HEK293 (cell line): ENCODE measurements at regions not wholly inside any gene's neighbourhood (a gene's known extent, or its start where the extent isn't known, plus 50 kb on each side); places are given as distances from the start of the nearest gene placed in this dataset.

Experiments used
- CTCF ChIA-PET: fragments of 350-600 bp; formaldehyde crosslinking; extraction: SDS; loops from one replicate; lab custom pipeline; 2021; ENCODE audit warnings: antibody characterized with exemption; lab: Yijun Ruan, JAX
- POLR2A ChIA-PET: fragments of 300-600 bp; formaldehyde crosslinking; extraction: SDS; loops from one replicate; lab custom pipeline; 2020; ENCODE audit warnings: antibody characterized with exemption, inconsistent platforms; lab: Yijun Ruan, JAX
- H3K27ac ChIP-seq: fragments of 200-500 bp; sonication (Bioruptor generic); 2 replicates; pipeline ENCODE4 v1.5.1; 2014; ENCODE audit warnings: low read depth, low read length, control low read depth, inconsistent platforms; ENCODE audit errors: extremely low read depth
- H3K36me3 ChIP-seq, 2 experiments: fragments of 200-500 bp in 1 of 2; sonication (Bioruptor generic) in 1 of 2; 1 replicate in 1 of 2; 2 replicates in 1 of 2; pipeline ENCODE4 v1.5.1; 2014 to 2017; ENCODE audit warnings: inconsistent platforms in 2 of 2, low read length in 2 of 2; ENCODE audit not compliant: control insufficient read depth in 2 of 2, insufficient read depth in 1 of 2
- H3K4me1 ChIP-seq: fragments of 200-500 bp; sonication (Bioruptor generic); 2 replicates; pipeline ENCODE4 v1.5.1; 2014; ENCODE audit warnings: mild to moderate bottlenecking, low read length, inconsistent platforms; ENCODE audit not compliant: control insufficient read depth, insufficient read depth
- H3K4me3 ChIP-seq: 2 replicates; pipeline ENCODE4 v1.5.1; 2011; ENCODE audit warnings: low read depth, mild to moderate bottlenecking, control low read depth, low read length, moderate library complexity
- H3K9me3 ChIP-seq: fragments of 200-500 bp; sonication (Bioruptor generic); 2 replicates; pipeline ENCODE4 v1.5.1; 2014; ENCODE audit warnings: low read depth, low read length, inconsistent platforms; ENCODE audit not compliant: control insufficient read depth, insufficient read depth
- BCL11A ChIP-seq: fragments of 450-650 bp; formaldehyde crosslinking; IDR thresholded peaks from 2 replicates; pipeline ENCODE4 v1.5.1; 2016; ENCODE audit warnings: low read depth, missing biosample characterization, missing genetic modification characterization
- GLIS2 ChIP-seq: fragments of 450-650 bp; formaldehyde crosslinking; IDR thresholded peaks from 2 replicates; pipeline ENCODE4 v1.5.1; 2016; ENCODE audit warnings: missing biosample characterization, missing genetic modification characterization
- MEIS1 ChIP-seq: sonication (generic); formaldehyde crosslinking; IDR thresholded peaks from 2 replicates; pipeline ENCODE4 v1.8.1; 2022; ENCODE audit warnings: missing genetic modification reagents, mild to moderate bottlenecking, borderline replicate concordance
- OVOL3 ChIP-seq: fragments of 450-650 bp; formaldehyde crosslinking; IDR thresholded peaks from 2 replicates; pipeline ENCODE4 v1.5.1; 2016; ENCODE audit warnings: missing biosample characterization, missing genetic modification characterization
- RBAK ChIP-seq: fragments of 450-650 bp; formaldehyde crosslinking; IDR thresholded peaks from 2 replicates; pipeline ENCODE4 v1.5.1; 2016; ENCODE audit warnings: missing biosample characterization, missing genetic modification characterization
- SALL2 ChIP-seq: fragments of 450-650 bp; formaldehyde crosslinking; IDR thresholded peaks from 2 replicates; pipeline ENCODE4 v1.5.0; 2017; ENCODE audit warnings: missing biosample characterization, mild to moderate bottlenecking, missing genetic modification characterization, borderline replicate concordance
- SCRT2 ChIP-seq: fragments of 450-650 bp; formaldehyde crosslinking; IDR thresholded peaks from 2 replicates; pipeline ENCODE4 v1.5.1; 2016; ENCODE audit warnings: missing biosample characterization, missing genetic modification characterization
- YY1 ChIP-seq: fragments of 450-650 bp; formaldehyde crosslinking; IDR thresholded peaks from 2 replicates; pipeline ENCODE4 v1.5.1; 2018; ENCODE audit warnings: missing biosample characterization, missing genetic modification characterization
- ZBTB48 ChIP-seq: fragments of 450-650 bp; formaldehyde crosslinking; IDR thresholded peaks from 2 replicates; pipeline ENCODE4 v1.5.1; 2016; ENCODE audit warnings: missing biosample characterization, missing genetic modification characterization
- ZNF146 ChIP-seq: fragments of 450-650 bp; formaldehyde crosslinking; IDR thresholded peaks from 2 replicates; pipeline ENCODE4 v1.5.1; 2016; ENCODE audit warnings: missing biosample characterization, missing genetic modification characterization
- ZNF157 ChIP-seq: fragments of 450-650 bp; formaldehyde crosslinking; IDR thresholded peaks from 2 replicates; pipeline ENCODE4 v1.5.1; 2016; ENCODE audit warnings: missing biosample characterization, missing genetic modification characterization
- ZNF24 ChIP-seq: fragments of 450-650 bp; formaldehyde crosslinking; IDR thresholded peaks from 2 replicates; pipeline ENCODE4 v1.5.1; 2016; ENCODE audit warnings: missing biosample characterization, missing genetic modification characterization
- ZNF354C ChIP-seq: fragments of 450-650 bp; formaldehyde crosslinking; IDR thresholded peaks from 2 replicates; pipeline ENCODE4 v1.5.1; 2016; ENCODE audit warnings: missing biosample characterization, missing genetic modification characterization, low read depth, borderline replicate concordance
- ZNF423 ChIP-seq: fragments of 450-650 bp; formaldehyde crosslinking; IDR thresholded peaks from 2 replicates; pipeline ENCODE4 v1.5.1; 2016; ENCODE audit warnings: missing biosample characterization, missing genetic modification characterization
- ZNF548 ChIP-seq: fragments of 450-650 bp; formaldehyde crosslinking; IDR thresholded peaks from 2 replicates; pipeline ENCODE4 v1.5.1; 2016; ENCODE audit warnings: missing biosample characterization, missing genetic modification characterization
- ZNF580 ChIP-seq: fragments of 450-650 bp; formaldehyde crosslinking; IDR thresholded peaks from 2 replicates; pipeline ENCODE4 v1.5.1; 2016; ENCODE audit warnings: missing biosample characterization, missing genetic modification characterization
- ZNF623 ChIP-seq: fragments of 450-650 bp; formaldehyde crosslinking; IDR thresholded peaks from 2 replicates; pipeline ENCODE4 v1.5.1; 2016; ENCODE audit warnings: missing biosample characterization, missing genetic modification characterization
- ZNF645 ChIP-seq: fragments of 450-650 bp; formaldehyde crosslinking; IDR thresholded peaks from 2 replicates; pipeline ENCODE4; 2016; ENCODE audit warnings: missing biosample characterization, missing genetic modification characterization
- ZNF768 ChIP-seq: fragments of 450-650 bp; formaldehyde crosslinking; IDR thresholded peaks from 2 replicates; pipeline ENCODE4 v1.5.1; 2018; ENCODE audit warnings: missing biosample characterization, mild to moderate bottlenecking, missing genetic modification characterization
- ZNF785 ChIP-seq: fragments of 450-650 bp; formaldehyde crosslinking; IDR thresholded peaks from 2 replicates; pipeline ENCODE4 v1.5.1; 2016; ENCODE audit warnings: missing biosample characterization, missing genetic modification characterization
- ZNF830 ChIP-seq: fragments of 450-650 bp; IDR thresholded peaks from 2 replicates; pipeline ENCODE4 v1.5.0; 2018; ENCODE audit warnings: missing biosample characterization, missing genetic modification characterization, low read depth, mild to moderate bottlenecking, moderate library complexity
- TF ChIP-seq, protein P1 (sequence below): fragments of 450-650 bp; formaldehyde crosslinking; IDR thresholded peaks from 2 replicates; pipeline ENCODE4 v1.5.1; 2016; ENCODE audit warnings: missing biosample characterization, missing genetic modification characterization
- TF ChIP-seq, protein P2 (sequence below): fragments of 450-650 bp; formaldehyde crosslinking; IDR thresholded peaks from 2 replicates; pipeline ENCODE4 v1.5.1; 2016; ENCODE audit warnings: missing biosample characterization, missing genetic modification characterization, low read depth
- TF ChIP-seq, protein P3 (sequence below): fragments of 450-650 bp; formaldehyde crosslinking; IDR thresholded peaks from 2 replicates; pipeline ENCODE4 v1.5.1; 2016; ENCODE audit warnings: missing biosample characterization, missing genetic modification characterization

DNA sequence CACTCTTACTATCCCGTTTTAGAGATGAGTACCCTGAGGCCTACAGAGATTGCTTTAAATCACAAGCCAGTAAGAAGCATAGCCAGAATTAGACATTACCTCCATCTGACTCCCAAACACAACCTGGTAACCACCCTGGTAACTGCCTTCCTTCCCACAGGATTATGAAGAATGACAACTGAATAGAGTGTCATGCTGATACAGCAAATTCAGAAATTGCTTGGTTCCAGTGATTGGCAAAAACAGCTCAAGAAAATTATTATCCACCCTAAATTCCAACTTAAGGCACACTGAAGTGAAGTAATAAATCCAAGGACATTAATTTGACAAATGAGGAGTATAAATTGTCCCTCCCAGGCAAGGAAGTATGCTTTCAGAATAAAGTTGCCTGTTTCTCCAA, 195.8 kb upstream of the RBMS1 start (continued):
- TF ChIP-seq OVOL3 (tag by site-specific recombination) (no peak), ZNF830 (tag by site-specific recombination) (no peak), ZNF146 (tag by site-specific recombination) (no peak), ZNF354C (tag by site-specific recombination) (no peak), GLIS2 (tag by site-specific recombination) (no peak), SALL2 (tag by site-specific recombination) (no peak)

- CTCF ChIA-PET: interaction anchor here (0.6 to 1.2 kb wide), 2 partner anchors 187 to 341 kb away, joined by 3 to 4 read pairs; no protein-coding TSS in a partner anchor
- TF ChIP-seq YY1 (tag by site-specific recombination) (no peak), ZNF580 (tag by site-specific recombination) (no peak), RBAK (tag by site-specific recombination) (no peak), SCRT2 (tag by site-specific recombination) (no peak), ZNF423 (no peak), ZNF768 (tag by site-specific recombination) (no peak), ZNF24 (tag by site-specific recombination) (no peak), ZNF623 (tag by site-specific recombination) (no peak), BCL11A (tag by site-specific recombination) (no peak), ZNF157 (tag by site-specific recombination) (no peak), ZNF548 (tag by site-specific recombination) (no peak), ZBTB48 (no peak), ZNF645 (tag by site-specific recombination) (no peak), MEIS1 (CRISPR knock-in tag) (no peak), ZNF785 (no peak)
- TF ChIP-seq, protein P1, sequence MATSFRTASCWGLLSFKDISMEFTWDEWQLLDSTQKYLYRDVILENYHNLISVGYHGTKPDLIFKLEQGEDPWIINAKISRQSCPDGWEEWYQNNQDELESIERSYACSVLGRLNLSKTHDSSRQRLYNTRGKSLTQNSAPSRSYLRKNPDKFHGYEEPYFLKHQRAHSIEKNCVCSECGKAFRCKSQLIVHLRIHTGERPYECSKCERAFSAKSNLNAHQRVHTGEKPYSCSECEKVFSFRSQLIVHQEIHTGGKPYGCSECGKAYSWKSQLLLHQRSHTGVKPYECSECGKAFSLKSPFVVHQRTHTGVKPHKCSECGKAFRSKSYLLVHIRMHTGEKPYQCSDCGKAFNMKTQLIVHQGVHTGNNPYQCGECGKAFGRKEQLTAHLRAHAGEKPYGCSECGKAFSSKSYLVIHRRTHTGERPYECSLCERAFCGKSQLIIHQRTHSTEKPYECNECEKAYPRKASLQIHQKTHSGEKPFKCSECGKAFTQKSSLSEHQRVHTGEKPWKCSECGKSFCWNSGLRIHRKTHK (tag by site-specific recombination): no peak
- TF ChIP-seq, protein P2, sequence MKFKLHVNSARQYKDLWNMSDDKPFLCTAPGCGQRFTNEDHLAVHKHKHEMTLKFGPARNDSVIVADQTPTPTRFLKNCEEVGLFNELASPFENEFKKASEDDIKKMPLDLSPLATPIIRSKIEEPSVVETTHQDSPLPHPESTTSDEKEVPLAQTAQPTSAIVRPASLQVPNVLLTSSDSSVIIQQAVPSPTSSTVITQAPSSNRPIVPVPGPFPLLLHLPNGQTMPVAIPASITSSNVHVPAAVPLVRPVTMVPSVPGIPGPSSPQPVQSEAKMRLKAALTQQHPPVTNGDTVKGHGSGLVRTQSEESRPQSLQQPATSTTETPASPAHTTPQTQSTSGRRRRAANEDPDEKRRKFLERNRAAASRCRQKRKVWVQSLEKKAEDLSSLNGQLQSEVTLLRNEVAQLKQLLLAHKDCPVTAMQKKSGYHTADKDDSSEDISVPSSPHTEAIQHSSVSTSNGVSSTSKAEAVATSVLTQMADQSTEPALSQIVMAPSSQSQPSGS (tag by site-specific recombination): no peak
- TF ChIP-seq, protein P3, sequence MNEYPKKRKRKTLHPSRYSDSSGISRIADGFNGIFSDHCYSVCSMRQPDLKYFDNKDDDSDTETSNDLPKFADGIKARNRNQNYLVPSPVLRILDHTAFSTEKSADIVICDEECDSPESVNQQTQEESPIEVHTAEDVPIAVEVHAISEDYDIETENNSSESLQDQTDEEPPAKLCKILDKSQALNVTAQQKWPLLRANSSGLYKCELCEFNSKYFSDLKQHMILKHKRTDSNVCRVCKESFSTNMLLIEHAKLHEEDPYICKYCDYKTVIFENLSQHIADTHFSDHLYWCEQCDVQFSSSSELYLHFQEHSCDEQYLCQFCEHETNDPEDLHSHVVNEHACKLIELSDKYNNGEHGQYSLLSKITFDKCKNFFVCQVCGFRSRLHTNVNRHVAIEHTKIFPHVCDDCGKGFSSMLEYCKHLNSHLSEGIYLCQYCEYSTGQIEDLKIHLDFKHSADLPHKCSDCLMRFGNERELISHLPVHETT: no peak
- Histone ChIP-seq H3K27ac (no peak overlapping the region), H3K4me1 (no peaks in the 10 kb centered on the region; the same call in 1 of the 2 replicates), H3K9me3 (no peaks in the 10 kb centered on the region), H3K36me3 (no peaks in the 10 kb centered on the region), H3K4me3 (no peak overlapping the region)
- POLR2A ChIA-PET: no interaction called here
These were observed 200.6 kb upstream of the RBMS1 start for GRCh38 chr2:160694221-160694620.
